LNCAP (cell line): ENCODE measurements at regions not wholly inside any gene's neighbourhood (a gene's known extent, or its start where the extent isn't known, plus 50 kb on each side); places are given as distances from the start of the nearest gene placed in this dataset.
A peak's percentile ranks its signal among the peaks of the same experiment; 100 is the strongest.

Source experiments
- TF ChIP-seq, protein P1 (sequence below): fragments of 450-650 bp; IDR thresholded peaks from 2 replicates; pipeline ENCODE4 v1.5.1; 2017; ENCODE audit warnings: mild to moderate bottlenecking

DNA sequence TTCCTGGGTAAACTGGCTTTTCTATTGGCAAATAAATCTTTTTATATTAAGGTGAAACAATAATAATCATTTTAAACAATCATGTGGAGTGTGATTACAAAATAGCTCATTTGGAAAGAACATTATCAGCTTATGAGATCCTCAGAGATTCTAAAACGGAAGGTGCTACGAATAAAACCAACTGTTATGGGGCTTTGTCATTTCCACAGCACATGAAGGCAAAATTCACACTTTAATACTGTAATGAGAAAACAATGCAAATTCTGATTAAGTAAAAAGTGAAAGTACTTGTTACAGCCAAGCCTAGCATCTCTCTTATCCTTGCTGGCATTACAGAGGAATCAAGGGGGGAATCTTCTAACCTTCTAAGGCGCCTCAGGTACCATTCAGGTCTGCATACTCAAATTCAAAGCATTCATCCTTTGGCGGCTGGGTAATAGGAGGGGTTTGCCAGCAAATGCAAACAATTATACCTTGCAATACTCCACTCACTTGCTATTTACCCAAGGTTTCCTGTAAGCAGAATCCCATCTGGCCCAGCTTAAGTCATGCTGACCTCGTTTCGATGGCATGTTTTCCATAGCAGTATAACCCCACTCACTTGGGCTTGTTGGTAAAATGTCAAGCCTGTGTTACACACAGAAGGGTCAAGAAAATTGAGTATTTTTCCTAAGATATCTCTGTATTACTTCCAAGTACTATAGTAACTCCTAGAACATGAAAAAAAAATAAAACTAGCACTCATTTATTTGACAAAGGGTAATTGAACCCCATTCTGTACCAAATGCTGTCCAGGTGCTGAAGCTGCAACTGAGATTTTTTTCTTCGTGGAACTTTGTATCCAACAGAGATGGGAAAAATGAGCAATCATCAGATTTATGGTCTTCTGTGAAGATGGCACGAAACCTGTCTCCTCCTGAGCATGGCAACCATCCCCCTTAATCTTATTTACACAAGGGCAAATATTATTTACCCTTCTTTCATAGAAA is 183.7 kb upstream of the LMCD1 start:
- TF ChIP-seq, protein P1, sequence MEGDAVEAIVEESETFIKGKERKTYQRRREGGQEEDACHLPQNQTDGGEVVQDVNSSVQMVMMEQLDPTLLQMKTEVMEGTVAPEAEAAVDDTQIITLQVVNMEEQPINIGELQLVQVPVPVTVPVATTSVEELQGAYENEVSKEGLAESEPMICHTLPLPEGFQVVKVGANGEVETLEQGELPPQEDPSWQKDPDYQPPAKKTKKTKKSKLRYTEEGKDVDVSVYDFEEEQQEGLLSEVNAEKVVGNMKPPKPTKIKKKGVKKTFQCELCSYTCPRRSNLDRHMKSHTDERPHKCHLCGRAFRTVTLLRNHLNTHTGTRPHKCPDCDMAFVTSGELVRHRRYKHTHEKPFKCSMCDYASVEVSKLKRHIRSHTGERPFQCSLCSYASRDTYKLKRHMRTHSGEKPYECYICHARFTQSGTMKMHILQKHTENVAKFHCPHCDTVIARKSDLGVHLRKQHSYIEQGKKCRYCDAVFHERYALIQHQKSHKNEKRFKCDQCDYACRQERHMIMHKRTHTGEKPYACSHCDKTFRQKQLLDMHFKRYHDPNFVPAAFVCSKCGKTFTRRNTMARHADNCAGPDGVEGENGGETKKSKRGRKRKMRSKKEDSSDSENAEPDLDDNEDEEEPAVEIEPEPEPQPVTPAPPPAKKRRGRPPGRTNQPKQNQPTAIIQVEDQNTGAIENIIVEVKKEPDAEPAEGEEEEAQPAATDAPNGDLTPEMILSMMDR = no peak

- TF ChIP-seq, protein P1 = no peak
Measured at GRCh38 chr3:8319935-8320634, 181.5 kb upstream of the LMCD1 start.

DNA sequence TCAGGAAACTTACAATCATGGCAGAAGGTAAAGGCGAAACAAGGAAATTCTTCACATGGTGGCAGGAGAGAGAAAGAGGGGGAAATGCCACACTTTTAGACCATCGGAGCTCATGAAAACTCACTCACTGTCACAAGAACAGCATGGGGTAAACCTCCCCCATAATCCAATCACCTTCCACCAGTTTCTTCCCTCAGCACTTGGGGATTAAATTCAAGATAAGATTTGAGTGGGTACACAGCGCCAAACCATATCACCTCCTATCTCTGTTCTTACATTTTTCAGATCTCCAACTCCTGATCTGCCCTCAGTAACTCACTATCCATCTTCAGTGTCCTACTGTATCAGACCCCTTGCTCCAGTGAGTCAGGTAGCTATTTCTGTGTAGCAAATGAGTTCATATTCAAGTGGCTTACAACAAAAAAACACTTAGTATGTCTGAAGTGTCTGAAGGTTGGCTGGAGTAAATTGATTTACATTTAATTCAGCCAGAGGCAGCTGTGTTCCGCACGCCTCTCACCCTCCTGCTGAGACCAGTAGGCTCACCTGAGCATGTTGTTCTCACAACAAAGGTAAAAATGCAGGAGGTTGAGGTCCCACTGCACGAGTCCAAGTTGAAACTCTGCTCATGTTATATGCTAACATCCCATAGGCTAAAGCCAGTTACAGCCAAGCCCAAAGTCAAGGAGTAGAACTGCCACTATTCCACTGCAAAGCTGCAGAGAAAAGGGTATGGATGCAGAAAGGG is 180.7 kb upstream of the LMCD1 start:
- TF ChIP-seq, protein P1 = no peak

DNA sequence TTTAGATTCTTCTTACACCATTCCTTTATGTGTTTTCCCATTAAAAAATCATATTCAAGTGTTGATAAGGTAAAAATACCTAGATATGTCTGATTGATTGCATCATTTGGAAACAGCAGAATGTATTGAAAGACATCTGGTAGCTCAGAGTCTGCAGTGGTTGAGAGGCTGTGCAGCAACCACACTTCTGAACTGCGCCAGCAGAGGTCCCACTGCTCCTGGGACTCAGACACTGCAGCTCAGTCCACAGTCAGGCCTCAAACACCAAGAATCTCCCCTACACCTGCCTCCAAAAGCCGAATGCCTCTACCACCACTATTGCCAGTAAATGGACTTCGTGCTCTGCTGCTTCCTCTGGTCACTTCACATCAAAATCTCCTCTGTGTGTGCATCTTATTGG is 176.9 kb upstream of the LMCD1 start:
- TF ChIP-seq, protein P1 = peak; percentile 39

- TF ChIP-seq, protein P1 = no peak
Measured at GRCh38 chr3:8325306-8325705, 176.3 kb upstream of the LMCD1 start.

- TF ChIP-seq, protein P1 = no peak
Measured at GRCh38 chr3:8327739-8328138, 173.9 kb upstream of the LMCD1 start.

- TF ChIP-seq, protein P1 = no peak
Measured at GRCh38 chr3:8328967-8329366, 172.7 kb upstream of the LMCD1 start.
